ENCODE measurements at regions not wholly inside any gene's neighbourhood (a gene's known extent, or its start where the extent isn't known, plus 50 kb on each side); places are given as distances from the start of the nearest gene placed in this dataset.
"Not testable (repeated sequence)": the region's sequence is repeated elsewhere in the genome, so short reads cannot be mapped to it uniquely, and the experiment has no call there.

- DNase-seq = no peak
Measured at GRCh38 chr3:43838877-43839276, 148.1 kb downstream of the ABHD5 start.

GRCh38 chr3:43843386-43843785 is 152.6 kb downstream of the ABHD5 start:
- DNase-seq = no peak

GRCh38 chr3:43844757-43845156 is 154.0 kb downstream of the ABHD5 start:
- DNase-seq = no peak

GRCh38 chr3:43845553-43845952 is 154.8 kb downstream of the ABHD5 start:
- DNase-seq = not testable (repeated sequence)

- DNase-seq = no peak
Measured at GRCh38 chr3:43852066-43852465, 161.3 kb downstream of the ABHD5 start.

GRCh38 chr3:43854283-43854682 is 163.5 kb downstream of the ABHD5 start:
- no peak for DNase-seq

GRCh38 chr3:43854916-43855315 is 164.2 kb downstream of the ABHD5 start:
- no peak for DNase-seq

GRCh38 chr3:43855674-43856299 is 165.0 kb downstream of the ABHD5 start:
- DNase-seq = peak; percentile 53

GRCh38 chr3:43856351-43856750 is 165.6 kb downstream of the ABHD5 start:
- no peak for DNase-seq

- DNase-seq = no peak
Measured at GRCh38 chr3:43856761-43857160, 166.0 kb downstream of the ABHD5 start.

GRCh38 chr3:43857361-43858293 is 166.9 kb downstream of the ABHD5 start:
- no peak for DNase-seq

GRCh38 chr3:43858294-43858701 is 167.6 kb downstream of the ABHD5 start:
- DNase-seq = no peak

- DNase-seq = no peak
Measured at GRCh38 chr3:43859766-43860165, 169.0 kb downstream of the ABHD5 start.

- DNase-seq = no peak
Measured at GRCh38 chr3:43861635-43862034, 170.9 kb downstream of the ABHD5 start.

- DNase-seq = no peak
Measured at GRCh38 chr3:43862470-43862869, 171.7 kb downstream of the ABHD5 start.

- DNase-seq = no peak
Measured at GRCh38 chr3:43862992-43863805, 172.5 kb downstream of the ABHD5 start.

- no peak for DNase-seq
Measured at GRCh38 chr3:43863966-43864933, 173.5 kb downstream of the ABHD5 start.

GRCh38 chr3:43865351-43865750 is 174.6 kb downstream of the ABHD5 start:
- DNase-seq = no peak

GRCh38 chr3:43865887-43866528 is 175.3 kb downstream of the ABHD5 start:
- no peak for DNase-seq

- DNase-seq = no peak
Measured at GRCh38 chr3:43866529-43867353, 176.0 kb downstream of the ABHD5 start.

Data from occipital lobe (tissue), 1 donor.